GM18951 (cell line): ENCODE measurements at regions not wholly inside any gene's neighbourhood (a gene's known extent, or its start where the extent isn't known, plus 50 kb on each side); places are given as distances from the start of the nearest gene placed in this dataset.
"Not testable (repeated sequence)": the region's sequence is repeated elsewhere in the genome, so short reads cannot be mapped to it uniquely, and the experiment has no call there.

Source experiments
- POLR2A ChIP-seq: IDR thresholded peaks from 4 replicates; pipeline ENCODE4 v1.6.1; 2011; ENCODE audit warnings: mild to moderate bottlenecking; ENCODE audit not compliant: insufficient read length, insufficient read depth; ENCODE audit errors: extremely low read depth
- in situ Hi-C: fragments of 300-500 bp; cut with MboI; formaldehyde crosslinking; loops from one replicate; pipeline ENCODE4 v1.12.0; 2022; ENCODE audit warnings: low sequenced_read_pairs, mixed read lengths, inconsistent platforms; ENCODE audit not compliant: unreplicated experiment

DNA sequence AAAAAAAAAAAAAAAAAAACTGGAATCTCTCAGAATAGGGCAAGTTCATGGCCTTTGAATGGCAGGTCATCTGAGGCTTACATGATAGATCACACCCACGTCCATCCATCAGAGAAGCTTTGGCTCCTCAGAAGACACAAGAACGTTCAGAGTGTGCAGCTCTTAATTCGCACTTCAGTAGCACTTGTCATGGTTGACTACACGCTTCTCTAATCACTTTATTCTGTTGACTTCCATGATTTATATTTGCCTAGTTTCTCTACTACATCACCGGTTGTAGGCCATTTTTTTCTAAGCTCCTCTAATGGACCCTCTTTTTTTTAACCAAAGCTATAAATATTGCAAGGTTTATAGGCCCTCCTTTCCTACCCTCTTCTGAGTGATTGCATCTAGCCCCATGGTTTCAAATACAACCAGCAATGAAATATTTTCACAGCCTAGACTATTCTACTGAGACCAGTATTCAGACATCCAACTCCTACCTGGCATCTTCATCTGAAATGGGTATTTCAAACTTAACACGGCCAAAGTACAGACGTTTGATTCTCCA lies 305.4 kb upstream of the CELF2 start:
- no peak for TF ChIP-seq POLR2A
- in situ Hi-C loops: no loop called here

DNA sequence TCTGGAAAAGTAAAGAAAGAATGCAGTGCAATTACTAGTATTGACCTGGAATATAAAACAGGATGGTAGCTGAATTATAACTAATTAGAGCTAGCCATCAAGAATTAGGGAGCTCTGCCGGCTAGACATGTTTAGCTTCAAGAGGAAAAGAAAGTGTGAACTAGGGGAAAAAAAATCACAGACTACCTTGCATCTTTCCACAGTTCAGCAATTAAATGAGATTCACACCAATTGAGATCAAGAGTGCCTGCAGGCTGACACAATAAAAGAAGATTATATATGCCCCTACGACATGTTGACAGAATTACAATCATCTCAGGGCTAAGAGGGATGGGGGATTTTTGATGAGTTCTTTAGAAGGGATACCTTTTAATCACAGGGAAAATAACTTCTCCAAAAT lies 303.3 kb upstream of the CELF2 start:
- TF ChIP-seq POLR2A: no peak
- in situ Hi-C loops: no loop called here

DNA sequence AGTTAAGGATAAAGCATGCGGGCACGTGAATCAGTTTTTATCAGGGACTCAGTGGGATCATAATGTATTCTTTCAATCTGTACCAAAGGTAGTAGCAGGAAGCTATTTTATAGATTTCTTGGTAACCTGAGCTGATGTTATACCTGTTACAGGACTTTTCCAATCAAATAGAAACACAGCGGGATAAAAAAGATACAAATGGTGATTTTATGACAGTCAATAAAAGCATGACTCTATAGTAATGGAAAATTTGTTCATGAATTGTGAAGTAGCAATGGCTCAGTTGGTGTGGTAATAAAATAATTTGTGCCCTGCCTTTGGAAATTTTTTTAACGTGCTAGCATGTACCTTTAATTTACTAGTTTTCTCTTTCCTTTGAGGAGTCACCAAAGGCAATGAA lies 300.7 kb upstream of the CELF2 start:
- TF ChIP-seq POLR2A: no peak
- in situ Hi-C loops: no loop called here

DNA sequence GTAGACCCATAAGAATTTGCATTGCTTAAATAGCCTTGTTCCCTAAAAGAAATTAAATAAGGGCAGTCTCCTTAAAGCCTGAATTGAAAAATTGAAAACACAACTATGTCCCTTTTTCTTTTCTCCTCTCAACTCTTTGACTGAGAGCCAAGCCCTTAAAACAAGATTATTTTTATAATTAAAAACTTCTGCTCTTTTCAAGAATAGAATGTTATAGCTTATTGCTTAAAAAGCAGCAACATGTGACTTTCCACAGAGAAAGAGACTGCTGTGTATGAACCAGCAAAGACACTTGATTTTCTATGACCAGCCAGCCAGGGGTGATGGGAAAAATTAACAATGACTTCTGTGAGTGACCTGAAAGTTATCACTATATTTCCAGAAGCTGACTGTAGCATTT lies 295.2 kb upstream of the CELF2 start:
- no peak for TF ChIP-seq POLR2A
- in situ Hi-C loops: no loop called here

DNA sequence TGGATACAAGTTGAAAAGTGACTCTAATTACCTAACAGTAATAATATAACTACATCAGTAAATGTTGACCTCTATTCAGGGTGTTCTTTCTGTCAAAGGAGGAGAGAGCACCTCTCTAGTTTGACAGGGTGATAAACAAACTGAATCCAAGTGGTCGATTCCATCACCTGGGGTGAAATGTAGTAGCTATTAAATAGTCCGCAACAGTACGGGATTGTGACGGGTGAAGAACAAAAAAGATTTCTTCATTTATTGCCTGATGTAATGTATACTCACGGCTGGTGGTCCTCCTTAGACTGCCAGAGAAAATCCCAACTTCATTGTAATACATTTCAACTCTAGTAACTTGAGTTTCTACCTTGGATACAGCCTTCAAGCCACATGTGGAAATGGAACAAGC lies 292.5 kb upstream of the CELF2 start:
- in situ Hi-C loops: no loop called here
- TF ChIP-seq POLR2A: no peak

DNA sequence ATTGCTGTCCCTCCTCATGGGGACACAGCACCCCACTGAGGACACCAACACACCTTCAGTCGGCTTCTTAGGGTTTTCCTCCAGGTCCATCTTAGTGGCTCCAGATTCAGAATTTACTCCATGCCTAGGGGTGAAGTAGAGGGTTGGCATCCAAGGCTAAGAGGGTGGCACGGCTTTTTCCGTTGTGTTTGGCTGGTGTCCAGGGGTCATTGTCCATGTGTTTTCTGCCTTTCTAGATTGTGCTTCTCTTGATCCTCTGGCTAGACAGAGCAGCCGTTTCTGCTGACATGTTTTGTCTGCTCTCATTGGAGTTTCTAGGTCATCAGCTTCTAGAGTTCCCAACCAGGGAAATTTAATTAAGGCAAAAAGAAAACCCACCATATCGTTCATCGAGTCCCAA lies 291.6 kb upstream of the CELF2 start:
- in situ Hi-C loops: no loop called here
- no peak for TF ChIP-seq POLR2A

DNA sequence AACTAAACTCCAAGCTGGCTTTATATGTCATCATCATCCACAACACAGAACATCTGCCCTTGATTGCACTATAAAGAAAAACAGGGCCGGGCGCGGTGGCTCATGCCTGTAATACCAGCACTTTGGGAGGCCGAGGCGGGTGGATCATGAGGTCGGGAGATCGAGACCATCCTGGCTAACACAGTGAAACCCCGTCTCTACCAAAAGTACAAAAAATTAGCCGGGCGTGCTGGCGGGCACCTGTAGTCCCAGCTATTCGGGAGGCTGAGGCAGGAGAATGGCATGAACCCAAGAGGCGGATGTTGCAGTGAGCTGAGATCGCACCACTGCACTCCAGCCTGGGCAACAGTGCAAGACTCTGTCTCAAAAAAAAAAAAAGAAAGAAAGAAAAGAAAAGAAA lies 290.3 kb upstream of the CELF2 start:
- in situ Hi-C loops: not testable (repeated sequence)

DNA sequence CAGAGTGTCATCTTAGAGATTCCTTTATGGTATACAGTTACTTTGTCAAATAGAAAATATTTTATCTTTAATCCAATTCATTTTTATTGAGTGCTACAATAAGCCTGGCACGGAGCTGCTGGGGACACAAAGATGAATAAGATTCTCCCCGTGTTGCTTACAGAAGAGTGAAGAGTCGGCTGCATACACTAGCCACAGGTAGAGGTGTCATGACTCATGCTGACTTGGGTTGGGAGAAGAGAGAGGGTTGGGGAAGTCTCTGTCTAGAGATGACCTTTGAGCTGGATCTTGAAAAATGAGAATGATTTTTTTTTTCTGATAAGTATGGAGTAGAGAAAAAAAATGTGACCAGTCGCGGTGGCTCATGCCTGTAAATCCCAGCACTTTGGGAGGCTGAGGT lies 289.9 kb upstream of the CELF2 start:
- no peak for TF ChIP-seq POLR2A
- in situ Hi-C loops: no loop called here

DNA sequence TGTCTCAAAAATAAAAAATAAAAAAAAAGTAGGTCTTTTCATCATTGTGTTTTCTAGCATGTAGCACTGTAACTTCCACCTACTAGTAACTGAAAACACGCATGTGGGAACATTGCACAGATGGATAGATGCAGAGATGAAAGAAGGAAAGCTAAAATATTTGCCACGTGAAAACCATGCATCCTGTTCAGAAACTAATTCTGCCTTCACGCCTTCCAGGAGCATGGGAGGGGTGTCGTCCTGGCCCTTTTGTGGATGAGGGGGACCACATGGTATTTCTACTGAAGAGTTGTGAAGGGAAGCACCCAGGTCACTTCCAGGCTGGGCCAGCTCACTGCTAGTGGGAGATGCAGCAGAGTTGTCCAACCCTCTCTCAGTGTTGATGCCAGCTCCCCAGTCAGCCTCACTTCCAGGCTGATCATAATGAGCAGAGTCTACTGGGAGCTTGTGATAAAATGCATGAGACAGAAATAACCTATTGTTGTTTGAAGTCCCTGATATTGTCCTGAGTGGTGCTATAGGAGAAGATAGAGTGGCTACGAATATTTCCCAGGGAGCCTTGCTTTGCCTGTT lies 287.1 kb upstream of the CELF2 start:
- in situ Hi-C loops: no loop called here
- no peak for TF ChIP-seq POLR2A

DNA sequence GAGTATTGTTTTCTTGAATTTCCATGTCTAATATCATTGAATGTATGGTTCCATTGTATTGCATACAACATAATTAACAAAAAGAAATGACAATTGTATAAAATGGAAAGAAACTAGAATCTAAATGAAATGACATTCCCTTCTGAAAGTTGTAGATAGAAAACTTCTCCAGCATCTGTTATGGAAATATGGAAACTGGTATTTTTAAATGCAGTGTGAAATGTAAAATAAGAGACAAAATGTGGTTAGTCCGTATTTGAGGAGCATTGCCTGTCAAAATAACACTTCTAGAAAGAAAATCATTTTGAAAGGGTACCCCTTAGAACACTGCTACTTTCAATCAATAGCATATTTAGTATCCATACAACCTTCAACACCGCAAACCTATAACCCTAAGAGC lies 286.3 kb upstream of the CELF2 start:
- TF ChIP-seq POLR2A: no peak
- in situ Hi-C loops: no loop called here

DNA sequence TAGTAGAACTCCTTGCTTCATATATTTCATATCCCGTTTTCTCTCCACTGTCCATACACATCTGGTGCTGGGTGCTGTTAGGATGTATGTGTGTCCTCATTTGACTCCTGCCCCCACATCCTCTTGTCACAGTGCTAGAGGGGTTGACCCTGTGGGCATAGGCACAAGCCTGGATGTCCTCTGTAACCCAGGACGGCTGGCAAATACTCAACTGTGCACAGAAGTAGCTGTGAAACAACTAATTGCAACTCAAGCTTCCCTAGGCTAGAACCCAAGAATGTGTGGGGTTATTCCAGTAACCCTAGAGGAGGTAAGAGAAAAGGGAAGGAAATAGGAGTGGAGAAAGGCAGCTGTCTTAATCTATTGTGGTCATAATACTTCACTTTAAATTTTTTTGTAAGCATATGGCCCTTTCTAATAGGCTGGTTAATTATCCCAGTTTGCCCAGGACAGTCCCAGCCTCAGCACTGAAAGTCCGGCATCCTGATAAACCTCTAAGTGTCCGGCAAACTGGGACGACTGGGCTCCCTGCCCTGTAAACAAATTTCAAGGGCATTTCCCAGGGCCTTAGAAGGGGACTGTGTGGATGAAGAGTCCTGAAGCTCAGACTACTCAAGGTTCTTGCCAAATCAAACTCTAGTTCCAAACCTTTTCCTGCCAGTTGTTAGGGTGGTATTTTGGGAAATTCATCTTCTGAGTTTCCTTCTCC lies 283.2 kb upstream of the CELF2 start:
- TF ChIP-seq POLR2A: no peak
- in situ Hi-C loops: no loop called here

DNA sequence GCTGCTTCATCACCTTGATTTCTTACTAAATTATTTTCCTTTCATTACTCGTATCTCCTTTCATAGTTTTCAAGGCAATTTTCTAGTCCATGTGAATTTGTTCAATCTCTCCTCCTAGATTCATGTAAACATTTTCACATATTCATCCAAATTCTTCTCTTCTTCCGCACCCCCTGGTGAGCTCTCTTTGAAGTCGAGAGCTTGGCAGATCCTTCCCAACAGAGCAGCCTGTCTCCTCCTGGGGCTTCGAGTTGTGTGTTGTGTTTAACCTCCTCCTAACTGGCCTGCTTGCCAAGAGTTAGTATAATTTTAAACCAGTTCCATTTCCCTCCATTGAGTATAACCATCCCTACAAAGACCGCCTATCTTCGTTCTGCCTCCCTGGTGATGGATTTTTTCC lies 272.4 kb upstream of the CELF2 start:
- in situ Hi-C loops: no loop called here
- TF ChIP-seq POLR2A: no peak

DNA sequence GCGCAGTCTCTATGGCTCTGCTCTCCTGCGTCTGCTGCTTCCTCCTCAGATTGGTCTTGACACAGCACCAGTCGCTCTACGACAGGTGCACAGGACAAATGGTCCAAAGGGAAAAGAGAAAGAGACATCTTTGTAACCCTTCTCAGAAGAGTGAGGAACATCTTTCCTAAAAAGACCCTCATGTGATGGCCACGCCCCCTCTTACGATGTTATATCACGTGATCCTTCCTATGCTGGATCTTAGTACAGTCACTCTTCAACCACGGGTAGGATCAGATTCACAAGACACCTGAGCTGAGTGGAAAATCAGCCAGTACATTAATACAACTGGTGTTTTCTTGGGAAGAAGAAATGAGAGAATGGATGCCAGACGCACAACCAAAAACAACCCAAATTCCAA lies 262.2 kb upstream of the CELF2 start:
- in situ Hi-C loops: no loop called here
- TF ChIP-seq POLR2A: no peak

DNA sequence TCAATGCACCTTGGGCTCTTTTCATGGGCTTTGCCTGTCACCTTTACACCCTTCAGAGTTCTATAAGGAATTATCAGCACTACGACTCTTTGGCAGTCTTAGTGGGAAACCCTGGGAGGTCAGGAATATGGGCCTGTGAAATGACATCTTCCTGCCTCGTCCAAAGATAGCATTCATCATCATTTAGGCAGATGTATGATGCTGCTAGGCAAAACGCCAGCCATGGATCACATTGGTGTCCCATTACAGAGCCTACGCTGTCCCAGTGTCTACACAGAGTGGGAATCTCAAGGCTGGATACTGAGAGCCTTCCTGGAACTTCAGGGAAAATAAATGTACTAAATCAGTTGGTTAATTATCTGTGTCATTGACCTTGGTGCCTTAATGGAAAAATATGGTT lies 259.4 kb upstream of the CELF2 start:
- TF ChIP-seq POLR2A: no peak
- in situ Hi-C loops: no loop called here

DNA sequence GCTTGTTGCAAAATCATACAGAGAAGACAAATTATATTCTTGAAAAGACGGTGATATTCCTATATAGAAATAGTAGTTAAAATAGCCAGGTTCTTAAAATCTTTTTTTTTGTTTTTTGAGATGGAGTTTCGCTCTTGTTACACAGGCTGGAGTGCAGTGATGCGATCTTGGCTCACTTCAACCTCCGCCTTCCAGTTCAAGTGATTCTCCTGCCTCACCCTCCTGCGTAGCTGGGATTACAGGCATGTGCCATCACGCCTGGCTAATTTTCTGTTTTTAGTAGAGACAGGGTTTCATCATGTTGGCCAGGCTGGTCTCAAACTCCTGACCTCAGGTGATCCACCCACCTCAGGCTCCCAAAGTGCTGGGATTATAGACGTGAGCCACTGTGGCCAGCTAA lies 257.9 kb upstream of the CELF2 start:
- in situ Hi-C loops: not testable (repeated sequence)
